Muscle of leg (tissue), 3 donors: ENCODE measurements at regions not wholly inside any gene's neighbourhood (a gene's known extent, or its start where the extent isn't known, plus 50 kb on each side); places are given as distances from the start of the nearest gene placed in this dataset.

Source experiments
- DNase-seq: peaks from one replicate; pipeline ENCODE4 v3.0.0; 2013
- H3K27ac ChIP-seq: one replicate; pipeline ENCODE4 v1.5.1; 2013; ENCODE audit warnings: mild to moderate bottlenecking, low read length, control low read depth
- H3K27me3 ChIP-seq: one replicate; pipeline ENCODE4 v1.6.1; 2013; ENCODE audit warnings: low read length; ENCODE audit not compliant: control insufficient read depth, insufficient read depth
- H3K36me3 ChIP-seq: one replicate; pipeline ENCODE4 v1.6.1; 2013; ENCODE audit warnings: low read length; ENCODE audit not compliant: control insufficient read depth, insufficient read depth
- H3K4me1 ChIP-seq: one replicate; pipeline ENCODE4 v1.6.1; 2013; ENCODE audit warnings: low read length; ENCODE audit not compliant: control insufficient read depth, insufficient read depth
- H3K4me3 ChIP-seq: one replicate; pipeline ENCODE4 v1.5.1; 2013; ENCODE audit warnings: low read length, control low read depth
- H3K9me3 ChIP-seq: replicated peaks from 2 replicates; pipeline ENCODE4 v1.6.1; 2013; ENCODE audit warnings: low read depth, low read length; ENCODE audit not compliant: control insufficient read depth
- WGBS: methylation state at CpG from one replicate; pipeline ENCODE4 v1.1.5; 2013; ENCODE audit warnings: missing lambda C conversion rate; ENCODE audit not compliant: insufficient coverage; 5-methylcytosine and 5-hydroxymethylcytosine counted together

DNA sequence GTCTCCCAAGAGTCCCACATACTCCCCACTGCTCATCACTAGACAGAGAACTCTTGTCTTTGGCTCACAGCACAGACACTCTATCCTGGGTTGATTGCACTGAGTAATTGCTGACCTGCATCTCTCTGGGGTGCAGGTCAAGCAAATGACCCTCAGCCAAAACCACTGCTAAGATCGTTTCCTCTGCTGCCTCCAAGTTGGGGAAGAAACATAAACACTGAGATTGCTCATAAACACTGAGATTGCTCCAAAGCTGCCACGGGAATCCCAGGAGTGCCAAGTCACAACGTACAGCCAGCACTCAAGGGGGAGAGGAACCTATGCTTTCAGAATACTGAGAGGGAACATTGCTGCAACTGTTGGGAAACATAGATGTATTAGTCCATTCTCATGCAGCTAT lies 1402.1 kb upstream of the ACO1 start:
- Histone ChIP-seq H3K36me3 (no peaks in the 10 kb centered on the region), H3K27ac (no peak overlapping the region), H3K4me1 (no peaks in the 10 kb centered on the region), H3K27me3 (no peaks in the 10 kb centered on the region), H3K9me3 (no peaks in the 10 kb centered on the region), H3K4me3 (no peak overlapping the region)
- WGBS: 18% methylated on average over 2 of the region's 3 CpGs
- no peak for DNase-seq

DNA sequence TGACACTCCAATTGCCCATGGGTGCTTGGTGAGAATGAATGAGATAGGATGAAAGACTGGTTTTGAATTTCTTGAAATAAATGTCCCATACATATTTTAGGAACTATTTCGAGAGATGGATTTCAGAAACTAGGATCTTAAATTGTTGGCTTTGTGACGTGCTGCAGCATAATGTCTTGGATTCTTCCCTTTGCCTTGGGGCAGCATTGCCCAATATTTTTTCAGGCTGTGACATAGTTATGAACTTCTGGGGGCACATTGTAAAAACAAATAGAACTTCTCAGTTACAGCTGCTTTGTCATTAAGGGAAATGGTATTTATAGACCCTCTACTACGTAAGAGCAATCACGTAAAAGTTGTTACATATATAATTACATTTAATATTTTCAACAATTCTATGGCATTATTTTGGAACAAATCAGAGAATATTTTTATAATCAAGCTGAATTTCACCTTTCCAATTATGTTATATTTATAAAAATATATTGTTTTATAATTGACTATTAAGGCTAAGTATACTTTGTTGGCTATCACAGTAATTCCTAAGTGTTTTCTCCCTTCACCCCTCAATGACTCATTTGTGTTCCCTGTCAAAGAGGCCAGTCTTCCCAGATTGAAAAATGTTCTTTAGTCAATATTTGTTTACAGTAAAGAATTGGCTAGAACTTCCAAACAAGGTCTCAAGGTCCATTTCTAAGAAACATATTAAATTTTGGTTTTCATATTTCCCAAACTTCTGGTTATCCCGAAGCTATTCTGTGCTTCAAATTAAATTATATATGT lies 1388.3 kb upstream of the ACO1 start:
- Histone ChIP-seq H3K27ac (no peak overlapping the region), H3K36me3 (no peaks in the 10 kb centered on the region), H3K4me3 (no peak overlapping the region), H3K4me1 (no peaks in the 10 kb centered on the region), H3K27me3 (no peaks in the 10 kb centered on the region), H3K9me3 (no peaks in the 10 kb centered on the region)
- WGBS: no CpG with 5 or more reads among the region's 5 CpGs
- no peak for DNase-seq

DNA sequence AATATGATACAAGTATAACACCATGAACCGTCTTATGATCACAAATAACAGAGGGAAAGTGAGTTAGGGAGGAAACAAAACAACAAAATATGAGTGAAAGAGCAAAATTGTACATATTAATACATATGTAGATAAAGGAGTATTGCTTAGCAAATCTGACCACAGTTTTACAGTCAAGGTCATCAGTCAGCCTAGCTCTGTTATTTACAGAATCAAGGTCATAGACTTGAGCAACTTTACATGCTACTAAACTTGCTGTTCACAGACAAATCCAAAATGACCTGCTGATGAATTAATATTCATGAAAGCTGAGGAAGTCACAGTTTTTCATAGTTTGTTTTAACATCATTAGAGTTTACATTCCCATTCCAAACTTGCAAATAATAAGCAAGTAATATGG lies 1387.7 kb upstream of the ACO1 start:
- Histone ChIP-seq H3K9me3 (no peaks in the 10 kb centered on the region), H3K4me1 (no peaks in the 10 kb centered on the region), H3K4me3 (no peak overlapping the region), H3K36me3 (no peaks in the 10 kb centered on the region), H3K27ac (no peak overlapping the region), H3K27me3 (no peaks in the 10 kb centered on the region)
- no CpG with 5 or more reads among the region's 1 CpG for WGBS
- no peak for DNase-seq

GRCh38 chr9:30997291-30997690 lies 1387.2 kb upstream of the ACO1 start:
- H3K4me3 ChIP-seq: no peak overlapping the region
- H3K9me3 ChIP-seq: no peaks in the 10 kb centered on the region
- no peaks in the 10 kb centered on the region for H3K4me1 ChIP-seq
- no peak overlapping the region for H3K27ac ChIP-seq
- DNase-seq: no peak
- WGBS: no CpG with 5 or more reads among the region's 2 CpGs
- H3K27me3 ChIP-seq: no peaks in the 10 kb centered on the region
- H3K36me3 ChIP-seq: no peaks in the 10 kb centered on the region

DNA sequence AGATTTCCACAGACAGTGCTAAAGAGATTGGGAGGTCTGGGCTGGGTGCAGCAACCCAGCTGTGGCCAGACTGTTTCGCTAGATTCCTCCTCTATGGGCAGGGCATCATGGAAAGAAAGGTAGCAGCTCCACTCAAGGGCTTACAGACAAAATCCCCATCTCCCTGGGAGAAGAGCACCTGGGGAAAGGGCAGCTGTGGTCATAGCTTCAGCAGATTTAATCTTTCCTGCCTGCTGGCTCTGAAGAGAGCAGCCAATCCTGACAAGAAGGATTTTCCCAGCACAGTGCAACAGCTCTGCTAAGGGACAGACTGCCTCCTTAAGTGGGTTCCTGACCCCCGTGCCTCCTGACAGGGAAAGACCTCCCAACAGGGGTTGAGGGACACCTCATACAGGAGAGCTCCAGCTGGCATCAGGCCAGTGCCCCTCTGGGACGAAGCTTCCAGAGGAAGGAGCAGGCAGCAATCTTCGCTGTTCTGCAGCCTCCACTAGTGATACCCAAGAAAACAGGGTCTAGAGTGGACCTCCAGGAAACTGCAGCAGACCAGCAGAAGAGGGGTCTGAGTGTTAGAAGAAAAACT lies 1379.3 kb upstream of the ACO1 start:
- H3K9me3 ChIP-seq: peaks cover 7% of the 10 kb centered on the region
- no peak overlapping the region for H3K4me3 ChIP-seq
- no peak overlapping the region for H3K27ac ChIP-seq
- WGBS: 100% methylated on average over 1 of the region's 4 CpGs
- no peak for DNase-seq
- no peaks in the 10 kb centered on the region for H3K36me3 ChIP-seq
- no peaks in the 10 kb centered on the region for H3K4me1 ChIP-seq
- no peaks in the 10 kb centered on the region for H3K27me3 ChIP-seq

- Histone ChIP-seq H3K27me3 (no peaks in the 10 kb centered on the region), H3K36me3 (no peaks in the 10 kb centered on the region), H3K9me3 (no peaks in the 10 kb centered on the region), H3K27ac (no peak overlapping the region), H3K4me3 (no peak overlapping the region), H3K4me1 (no peaks in the 10 kb centered on the region)
- no peak for DNase-seq
Measured at GRCh38 chr9:31013371-31013770, 1371.1 kb upstream of the ACO1 start.

DNA sequence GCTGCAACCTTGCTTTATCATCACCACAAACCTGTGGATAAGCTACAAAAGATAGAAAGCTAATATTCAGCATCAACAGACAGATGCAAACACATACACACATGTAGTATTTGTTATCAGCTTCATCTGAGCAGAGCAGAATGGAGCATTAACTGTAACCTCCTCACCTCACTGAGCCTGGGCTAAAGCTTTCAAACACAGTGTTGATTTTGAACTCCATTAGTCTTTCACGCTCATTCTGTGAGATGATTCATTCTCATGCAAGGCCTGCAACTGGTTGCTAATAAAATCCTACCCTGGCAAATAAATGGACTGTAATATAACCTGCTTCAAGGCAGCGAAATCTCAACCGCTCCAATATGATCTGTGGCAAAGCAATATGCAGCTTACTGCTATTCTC lies 1360.6 kb upstream of the ACO1 start:
- Histone ChIP-seq H3K27ac (no peak overlapping the region), H3K4me3 (no peak overlapping the region), H3K9me3 (no peaks in the 10 kb centered on the region), H3K36me3 (no peaks in the 10 kb centered on the region), H3K4me1 (no peaks in the 10 kb centered on the region), H3K27me3 (no peaks in the 10 kb centered on the region)
- WGBS: 73% methylated on average over 2 of the region's 3 CpGs
- no peak for DNase-seq

DNA sequence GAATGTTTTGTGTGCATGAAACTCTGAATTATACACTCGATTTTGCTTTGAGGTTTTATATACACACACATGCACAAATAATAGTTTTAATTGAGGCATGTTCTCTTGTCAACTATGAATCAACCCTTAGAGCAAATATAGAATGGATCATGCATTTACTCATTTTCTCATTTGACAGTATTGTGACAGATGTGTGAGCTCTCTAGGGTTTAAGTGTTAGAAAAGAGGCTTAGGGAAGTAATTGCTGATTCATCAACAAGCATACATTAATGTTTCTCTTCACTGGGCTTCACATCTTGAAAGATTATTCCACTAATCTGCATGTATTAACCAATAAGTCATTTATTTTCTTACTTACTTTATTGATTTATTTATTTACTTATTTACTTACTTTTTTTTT lies 1356.8 kb upstream of the ACO1 start:
- Histone ChIP-seq H3K27me3 (no peaks in the 10 kb centered on the region), H3K4me1 (no peaks in the 10 kb centered on the region), H3K4me3 (no peak overlapping the region), H3K36me3 (no peaks in the 10 kb centered on the region), H3K27ac (no peak overlapping the region), H3K9me3 (no peaks in the 10 kb centered on the region)
- no CpG with 5 or more reads among the region's 1 CpG for WGBS
- DNase-seq: no peak

GRCh38 chr9:31028137-31028536 lies 1356.3 kb upstream of the ACO1 start:
- no peak overlapping the region for H3K4me3 ChIP-seq
- H3K27ac ChIP-seq: no peak overlapping the region
- no peaks in the 10 kb centered on the region for H3K36me3 ChIP-seq
- WGBS: 91% methylated on average over 5 of the region's 8 CpGs
- H3K27me3 ChIP-seq: no peaks in the 10 kb centered on the region
- no peaks in the 10 kb centered on the region for H3K9me3 ChIP-seq
- DNase-seq: no peak
- H3K4me1 ChIP-seq: no peaks in the 10 kb centered on the region

GRCh38 chr9:31030741-31031202 lies 1353.7 kb upstream of the ACO1 start:
- Histone ChIP-seq H3K27me3 (no peaks in the 10 kb centered on the region), H3K9me3 (no peaks in the 10 kb centered on the region), H3K4me1 (no peaks in the 10 kb centered on the region), H3K27ac (no peak overlapping the region), H3K4me3 (no peak overlapping the region), H3K36me3 (no peaks in the 10 kb centered on the region)
- 0% methylated on average over 4 of the region's 6 CpGs for WGBS
- peak; percentile 65 for DNase-seq
